HL-60 (cell line): ENCODE measurements at regions not wholly inside any gene's neighbourhood (a gene's known extent, or its start where the extent isn't known, plus 50 kb on each side); places are given as distances from the start of the nearest gene placed in this dataset.

ENCODE experiments used
- DNase-seq, 2 experiments: peaks; one replicate each; pipeline ENCODE4 v3.0.0-alpha.2; 2010 to 2020; ENCODE audit warnings: low read depth in 1 of 2, low spot score in 1 of 2
- H3K27ac ChIP-seq: fragments of 250-450 bp; sonication (Bioruptor Pico); replicated peaks from 2 replicates; pipeline ENCODE4 v1.5.1; 2020; ENCODE audit warnings: mild to moderate bottlenecking, moderate library complexity
- H3K27me3 ChIP-seq: fragments of 250-450 bp; sonication (Bioruptor Pico); 2 replicates; pipeline ENCODE4 v1.5.1; 2021; ENCODE audit warnings: mild to moderate bottlenecking, moderate library complexity; ENCODE audit not compliant: insufficient read depth, poor library complexity, severe bottlenecking
- H3K4me3 ChIP-seq: replicated peaks from 2 replicates; pipeline ENCODE4 v1.5.1; 2011; ENCODE audit warnings: mild to moderate bottlenecking, control low read depth, low read length; ENCODE audit not compliant: insufficient read depth
- GABPA ChIP-seq: IDR thresholded peaks from 2 replicates; pipeline ENCODE4 v1.6.1; 2012; ENCODE audit warnings: low read depth
- POLR2AphosphoS5 ChIP-seq: IDR thresholded peaks from 2 replicates; pipeline ENCODE4 v1.6.1; 2012; ENCODE audit warnings: low read depth
- REST ChIP-seq: IDR thresholded peaks from 2 replicates; pipeline ENCODE4 v1.6.1; 2012; ENCODE audit warnings: low read depth; ENCODE audit not compliant: insufficient replicate concordance
- SPI1 ChIP-seq: IDR thresholded peaks from 2 replicates; pipeline ENCODE4 v1.6.1; 2012; ENCODE audit warnings: low read depth, mild to moderate bottlenecking, borderline replicate concordance
- TF ChIP-seq, protein P1 (sequence below): IDR thresholded peaks from one replicate; pipeline ENCODE4 v1.5.1; 2011; ENCODE audit warnings: low read length, control low read depth, inconsistent platforms; ENCODE audit not compliant: insufficient read depth

- no peak overlapping the region for H3K27ac ChIP-seq
Observed at GRCh38 chr10:78890506-78890905, 178.3 kb upstream of the ZMIZ1 start.

GRCh38 chr10:78891741-78892140 lies 177.0 kb upstream of the ZMIZ1 start:
- DNase-seq = no peak
- TF ChIP-seq SPI1 (no peak), GABPA (no peak), REST (no peak), POLR2AphosphoS5 (no peak)
- TF ChIP-seq, protein P1, sequence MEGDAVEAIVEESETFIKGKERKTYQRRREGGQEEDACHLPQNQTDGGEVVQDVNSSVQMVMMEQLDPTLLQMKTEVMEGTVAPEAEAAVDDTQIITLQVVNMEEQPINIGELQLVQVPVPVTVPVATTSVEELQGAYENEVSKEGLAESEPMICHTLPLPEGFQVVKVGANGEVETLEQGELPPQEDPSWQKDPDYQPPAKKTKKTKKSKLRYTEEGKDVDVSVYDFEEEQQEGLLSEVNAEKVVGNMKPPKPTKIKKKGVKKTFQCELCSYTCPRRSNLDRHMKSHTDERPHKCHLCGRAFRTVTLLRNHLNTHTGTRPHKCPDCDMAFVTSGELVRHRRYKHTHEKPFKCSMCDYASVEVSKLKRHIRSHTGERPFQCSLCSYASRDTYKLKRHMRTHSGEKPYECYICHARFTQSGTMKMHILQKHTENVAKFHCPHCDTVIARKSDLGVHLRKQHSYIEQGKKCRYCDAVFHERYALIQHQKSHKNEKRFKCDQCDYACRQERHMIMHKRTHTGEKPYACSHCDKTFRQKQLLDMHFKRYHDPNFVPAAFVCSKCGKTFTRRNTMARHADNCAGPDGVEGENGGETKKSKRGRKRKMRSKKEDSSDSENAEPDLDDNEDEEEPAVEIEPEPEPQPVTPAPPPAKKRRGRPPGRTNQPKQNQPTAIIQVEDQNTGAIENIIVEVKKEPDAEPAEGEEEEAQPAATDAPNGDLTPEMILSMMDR = no peak
- Histone ChIP-seq H3K27me3 (no peaks in the 10 kb centered on the region), H3K4me3 (no peak overlapping the region), H3K27ac (no peak overlapping the region)

More at GRCh38 chr10:78890506-78890905, 178.3 kb upstream of the ZMIZ1 start:
- H3K4me3 ChIP-seq = no peak overlapping the region
- H3K27me3 ChIP-seq = no peaks in the 10 kb centered on the region
- TF ChIP-seq REST (no peak), POLR2AphosphoS5 (no peak), GABPA (no peak), SPI1 (no peak)
- TF ChIP-seq, protein P1 = no peak
- no peak for DNase-seq

- DNase-seq = no peak
- H3K27me3 ChIP-seq = no peaks in the 10 kb centered on the region
- TF ChIP-seq REST (no peak), SPI1 (peak; percentile 76)
- H3K27ac ChIP-seq = no peak overlapping the region
- H3K4me3 ChIP-seq = no peak overlapping the region
Observed at GRCh38 chr10:78892338-78893176, 176.2 kb upstream of the ZMIZ1 start.
